ENCODE measurements at regions not wholly inside any gene's neighbourhood (a gene's known extent, or its start where the extent isn't known, plus 50 kb on each side); places are given as distances from the start of the nearest gene placed in this dataset.

DNA sequence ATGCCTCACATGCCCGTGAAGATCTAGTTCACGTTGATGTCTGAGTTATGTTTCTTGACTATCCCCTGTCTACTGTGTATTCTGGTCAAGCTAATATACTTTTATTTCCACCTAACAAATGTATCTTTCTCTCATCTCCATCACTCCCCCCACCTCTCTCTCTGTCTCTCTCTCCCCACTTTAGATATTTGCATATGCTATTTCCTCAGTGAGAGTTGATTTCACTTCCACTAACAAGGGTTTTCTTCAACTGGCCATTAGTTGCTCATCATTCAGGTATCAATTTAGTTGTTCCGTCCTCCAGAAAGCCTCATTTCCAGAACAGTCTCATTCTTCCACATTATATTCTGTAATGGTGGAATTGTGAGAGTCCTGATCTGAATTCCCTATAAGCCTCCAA is 1777.8 kb upstream of the TENM3 start:
- DNase-seq: no peak

DNA sequence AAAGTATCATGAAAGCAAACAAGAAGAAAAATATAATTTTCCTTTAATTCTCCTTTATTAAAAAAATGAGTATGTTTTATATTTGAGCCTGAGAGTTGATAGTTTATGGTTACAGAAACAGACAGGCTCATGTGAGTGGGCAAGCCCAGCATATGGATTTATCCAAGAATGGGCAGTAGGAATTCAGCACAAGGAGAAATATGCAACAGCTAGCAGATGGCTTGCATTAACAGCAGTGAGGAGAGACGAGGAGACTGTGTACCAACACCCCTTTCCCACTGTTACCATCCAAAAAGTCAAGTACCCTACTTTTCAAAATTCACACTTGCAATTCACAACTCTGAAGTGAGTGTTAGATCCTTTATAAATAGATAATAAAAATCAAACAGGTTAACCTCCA is 1760.2 kb upstream of the TENM3 start:
- no peak for DNase-seq

- no peak for DNase-seq
These were observed 1757.8 kb upstream of the TENM3 start for GRCh38 chr4:180485407-180485806.

DNA sequence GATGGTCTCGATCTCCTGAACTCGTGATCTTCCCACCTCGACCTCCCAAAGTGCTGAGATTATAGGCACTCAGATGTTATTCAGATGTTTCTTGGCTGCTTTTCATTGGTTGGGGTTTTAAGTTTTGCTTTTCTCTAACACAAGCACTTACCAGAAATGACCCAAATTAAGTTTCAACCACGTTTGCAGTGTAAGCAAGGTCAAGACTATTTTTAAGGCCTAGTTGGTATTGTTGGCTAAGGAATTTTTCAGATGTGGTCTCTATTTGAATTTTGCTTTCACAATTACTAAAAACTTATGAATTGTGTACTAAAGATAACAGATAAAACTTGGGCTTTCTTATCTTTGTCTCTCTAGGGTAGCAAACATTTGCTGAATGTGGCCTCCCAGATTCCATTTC is 1756.9 kb upstream of the TENM3 start:
- DNase-seq: no peak

DNA sequence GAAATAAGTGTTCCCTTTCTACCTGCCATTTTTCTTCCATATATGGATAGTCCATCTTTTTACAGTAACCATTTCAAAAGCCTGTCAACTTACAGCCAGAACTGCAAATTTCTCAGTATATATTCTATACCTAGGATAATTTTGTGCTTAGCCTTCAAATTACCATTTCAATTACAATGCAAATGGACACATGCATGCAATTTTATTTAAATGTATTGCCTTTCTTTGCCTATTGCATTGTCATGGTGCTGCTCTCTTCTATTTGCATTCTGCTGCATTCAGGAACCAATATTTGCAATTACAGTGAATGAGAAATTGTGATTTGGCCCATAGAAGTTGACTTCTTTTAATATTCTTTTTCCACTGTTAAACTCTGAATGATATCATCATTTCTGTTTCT is 1753.4 kb upstream of the TENM3 start:
- no peak for DNase-seq

GRCh38 chr4:180491210-180491609 is 1752.0 kb upstream of the TENM3 start:
- no peak for DNase-seq

- DNase-seq: no peak
These were observed 1749.9 kb upstream of the TENM3 start for GRCh38 chr4:180493299-180493698.

- DNase-seq: no peak
These were observed 1743.0 kb upstream of the TENM3 start for GRCh38 chr4:180500154-180500553.

GRCh38 chr4:180512801-180513475 is 1730.3 kb upstream of the TENM3 start:
- no peak for DNase-seq

- DNase-seq: no peak
These were observed 1724.3 kb upstream of the TENM3 start for GRCh38 chr4:180518906-180519305.

DNA sequence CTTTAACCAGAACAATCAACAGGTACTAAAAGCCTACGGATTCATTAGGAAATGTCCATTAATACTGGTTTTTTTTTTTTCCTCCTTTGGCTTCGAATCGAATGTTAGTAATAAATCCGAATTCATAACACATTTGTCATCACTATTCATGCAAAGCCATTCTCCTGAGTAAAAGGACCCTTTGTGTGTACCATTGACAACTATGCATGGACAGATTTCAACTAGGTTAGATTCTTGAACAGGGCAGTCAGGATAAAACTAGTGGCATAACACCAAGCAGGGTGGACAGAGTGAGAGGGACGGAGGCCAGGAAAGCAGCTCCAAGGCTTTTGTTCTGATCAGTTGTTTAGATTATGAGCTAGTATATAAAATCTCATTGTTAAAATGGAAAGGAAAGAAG is 1722.0 kb upstream of the TENM3 start:
- DNase-seq: no peak

DNA sequence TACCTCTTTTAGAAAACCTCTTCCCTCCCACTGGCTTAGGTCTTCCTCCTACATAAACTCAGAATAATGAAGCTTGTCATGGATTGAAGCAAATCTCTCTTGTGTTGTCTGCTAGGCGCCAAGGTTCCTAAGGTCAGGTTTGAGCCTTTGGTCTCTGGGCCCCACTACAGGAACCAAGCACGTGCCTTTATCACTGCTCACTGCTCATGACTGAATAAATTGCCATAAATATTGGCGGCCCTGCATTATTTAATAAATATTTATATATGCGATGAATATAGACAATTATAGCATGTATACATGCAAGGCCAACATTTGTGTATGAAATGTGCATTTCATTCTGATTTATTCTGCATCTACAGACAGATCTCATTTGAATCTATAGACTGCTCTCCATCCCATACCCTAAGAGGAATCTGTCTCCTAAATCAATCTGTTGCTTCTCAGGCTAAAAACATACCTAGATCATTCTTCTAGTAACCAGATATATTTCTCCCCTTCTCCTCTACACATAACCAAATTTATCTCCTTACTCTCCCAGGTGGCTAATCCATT is 1717.6 kb upstream of the TENM3 start:
- no peak for DNase-seq

DNA sequence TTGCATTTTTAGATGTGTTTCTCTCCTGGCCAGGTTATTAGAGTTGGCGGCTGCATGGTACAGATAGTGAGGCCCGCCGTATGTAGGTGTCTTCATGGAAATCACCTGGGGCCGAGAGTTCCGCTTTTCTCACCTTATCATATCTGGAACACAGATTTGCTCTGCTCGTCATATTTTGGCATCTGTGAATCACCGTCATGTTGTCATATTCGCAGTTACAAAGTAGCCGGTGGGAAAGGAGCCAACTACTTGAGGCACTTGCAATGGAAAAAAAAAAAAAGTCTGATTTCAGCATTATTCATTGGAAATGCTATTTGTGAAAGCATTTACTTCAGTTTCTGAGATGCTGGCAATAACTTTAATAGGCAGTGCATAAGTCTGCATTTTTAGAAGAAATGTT is 1715.2 kb upstream of the TENM3 start:
- DNase-seq: no peak

DNA sequence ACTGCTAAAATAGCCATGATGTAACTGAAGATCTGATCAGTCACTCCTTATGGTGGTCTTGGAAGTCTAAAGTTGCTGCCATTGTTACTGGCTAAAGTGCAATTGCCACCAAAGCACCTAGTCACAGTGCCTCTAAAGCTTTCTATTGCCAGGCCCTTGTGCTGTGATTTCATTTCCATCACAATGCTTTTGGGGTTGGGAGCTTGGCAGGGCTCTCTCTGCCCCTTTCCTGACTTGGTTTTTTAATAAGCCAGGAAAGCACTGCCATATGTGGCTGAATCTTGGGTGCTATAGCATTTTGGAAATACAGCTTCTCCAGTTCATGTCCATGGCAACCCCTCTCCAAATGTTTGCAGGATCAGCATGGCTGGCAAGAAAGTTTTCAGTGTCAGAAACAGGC is 1712.4 kb upstream of the TENM3 start:
- DNase-seq: no peak

DNA sequence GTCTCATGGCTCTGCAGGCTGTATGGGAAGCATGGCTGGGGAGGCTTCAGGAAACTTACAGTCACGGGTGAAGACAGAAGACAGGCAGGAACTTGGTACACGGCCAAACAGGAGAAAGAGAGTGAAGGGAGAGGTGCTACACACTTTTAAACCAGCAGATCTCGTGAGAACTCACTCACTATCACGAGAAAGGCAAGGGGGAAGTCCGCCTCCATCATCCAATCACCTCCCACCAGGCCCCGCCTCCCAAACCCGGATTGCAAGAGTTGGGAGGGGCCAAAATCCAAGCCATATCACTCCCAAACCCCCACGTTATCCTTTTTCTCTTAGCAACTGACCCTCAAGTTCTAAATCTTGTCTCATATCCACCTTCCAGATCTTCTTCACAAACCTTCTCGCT is 1710.5 kb upstream of the TENM3 start:
- DNase-seq: no peak

- no peak for DNase-seq
These were observed 1704.7 kb upstream of the TENM3 start for GRCh38 chr4:180538384-180539057.

- DNase-seq: no peak
These were observed 1703.9 kb upstream of the TENM3 start for GRCh38 chr4:180539284-180539683.

- no peak for DNase-seq
These were observed 1701.5 kb upstream of the TENM3 start for GRCh38 chr4:180541678-180542077.

DNA sequence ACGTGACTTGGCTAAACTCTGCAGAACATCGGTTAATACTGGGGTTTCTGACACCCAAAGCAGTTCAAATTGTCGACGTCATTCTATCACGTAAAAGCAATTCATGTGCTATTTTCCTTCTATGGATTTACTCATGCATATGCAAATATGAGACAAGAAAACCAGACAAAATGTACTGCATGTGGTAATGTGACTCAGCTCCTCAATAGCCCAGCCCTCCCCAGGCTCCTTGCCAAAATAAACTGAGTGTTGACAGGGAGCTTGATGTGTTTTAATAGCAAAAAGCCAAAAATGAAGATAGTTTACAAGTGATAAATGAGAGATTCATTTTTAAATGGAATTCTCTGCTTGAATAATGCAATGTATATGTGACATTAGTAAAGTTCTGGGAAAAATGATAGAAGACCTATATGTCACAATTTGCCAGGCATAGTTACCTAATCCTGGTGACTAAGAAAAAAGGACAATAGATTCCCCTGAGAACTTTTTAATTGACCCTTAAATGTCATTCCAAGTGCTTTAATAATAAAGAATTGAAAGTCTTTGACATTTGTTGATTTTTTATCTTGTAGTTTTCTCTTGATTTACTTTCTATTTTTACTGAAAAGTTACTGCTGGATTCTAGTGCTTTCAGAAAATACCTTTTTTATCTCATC is 1700.6 kb upstream of the TENM3 start:
- no peak for DNase-seq

DNA sequence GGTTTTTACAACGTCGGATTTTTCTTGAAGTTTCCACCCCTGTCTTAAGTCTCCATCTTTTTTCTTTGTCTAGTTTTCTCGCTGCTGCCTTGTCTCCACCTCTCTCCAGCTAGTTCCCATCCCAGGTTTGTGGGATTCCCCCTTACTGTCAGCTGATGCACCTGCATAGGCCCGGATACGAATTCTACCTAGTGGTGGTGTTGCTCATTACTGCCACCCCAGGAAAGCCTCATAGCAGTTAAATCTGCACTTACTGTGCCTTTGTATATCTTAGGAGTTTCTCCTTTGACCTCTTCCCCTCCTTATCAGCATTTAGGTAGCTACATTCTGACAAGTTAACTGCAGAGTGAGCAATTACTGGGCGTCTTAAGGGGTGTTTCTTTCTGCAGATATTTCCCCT is 1693.1 kb upstream of the TENM3 start:
- DNase-seq: no peak

DNA sequence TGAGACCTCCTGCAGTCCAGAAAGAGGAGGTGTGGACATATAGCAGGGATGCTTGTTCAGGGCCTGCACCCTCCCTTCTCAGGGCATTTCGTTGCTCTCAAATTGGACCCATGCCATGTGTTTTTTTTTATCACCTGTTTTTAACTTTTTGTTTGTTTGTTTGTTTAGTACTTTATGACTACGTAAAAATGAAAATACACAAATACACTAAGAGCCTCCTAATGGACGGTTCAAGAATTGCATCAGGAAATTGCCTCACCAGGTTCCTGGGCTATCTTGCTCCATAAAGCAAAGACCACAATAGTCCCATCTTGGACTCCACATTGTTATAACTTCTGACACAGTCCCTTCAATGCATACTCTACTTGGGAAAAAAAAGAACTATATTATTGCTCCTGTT is 1685.9 kb upstream of the TENM3 start:
- no peak for DNase-seq

- no peak for DNase-seq
These were observed 1685.3 kb upstream of the TENM3 start for GRCh38 chr4:180557950-180558349.

GRCh38 chr4:180558427-180558826 is 1684.8 kb upstream of the TENM3 start:
- no peak for DNase-seq

DNA sequence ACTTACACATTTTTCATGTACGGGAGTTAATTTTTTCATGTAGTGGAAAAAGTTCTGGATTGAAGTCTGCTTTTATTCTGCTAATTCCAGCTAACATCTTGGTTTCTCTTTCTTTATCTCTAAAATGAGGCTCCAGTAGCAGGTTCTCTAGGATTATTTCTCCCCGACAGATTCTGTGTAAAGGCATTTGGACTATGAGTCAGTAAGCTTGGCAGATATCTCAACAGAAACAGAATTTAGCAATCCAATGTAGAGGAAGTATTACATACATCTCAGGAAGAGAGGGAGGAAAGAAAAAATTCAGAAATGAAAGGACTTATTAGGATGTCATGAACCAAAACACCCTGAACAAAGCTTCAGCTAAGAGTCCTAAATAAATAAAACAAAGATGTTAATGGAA is 1682.3 kb upstream of the TENM3 start:
- DNase-seq: no peak
